Renal cortex interstitium (tissue), 11 donors: ENCODE measurements at regions not wholly inside any gene's neighbourhood (a gene's known extent, or its start where the extent isn't known, plus 50 kb on each side); places are given as distances from the start of the nearest gene placed in this dataset.
"Not testable (repeated sequence)": the region's sequence is repeated elsewhere in the genome, so short reads cannot be mapped to it uniquely, and the experiment has no call there.

Experiments
- DNase-seq, 11 donors: peaks; one replicate each; pipeline ENCODE4 v3.0.0-alpha.2; 2013; ENCODE audit warnings: low read depth in 9 of 11, low spot score in 4 of 11; ENCODE audit errors: extremely low read depth in 1 of 11

DNA sequence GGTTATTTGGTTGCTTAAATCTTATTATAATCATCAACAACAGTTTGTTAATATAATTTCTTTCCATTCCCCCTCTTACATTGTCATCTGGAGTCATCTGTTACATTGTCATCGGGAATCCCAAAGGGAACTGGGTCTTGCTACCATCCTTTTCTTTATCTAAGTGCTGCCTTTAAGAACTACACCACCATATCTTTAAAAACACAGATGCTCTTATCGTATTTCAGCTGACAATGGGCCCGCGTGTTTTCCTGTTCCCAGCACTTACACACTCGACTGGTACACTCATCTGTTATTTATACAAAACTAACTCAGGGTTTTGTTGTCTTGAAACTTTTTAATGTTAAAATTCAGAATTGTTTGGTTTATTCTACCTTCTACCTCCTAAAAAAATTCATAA is 256.2 kb upstream of the MGMT start:
- no peak for DNase-seq

DNA sequence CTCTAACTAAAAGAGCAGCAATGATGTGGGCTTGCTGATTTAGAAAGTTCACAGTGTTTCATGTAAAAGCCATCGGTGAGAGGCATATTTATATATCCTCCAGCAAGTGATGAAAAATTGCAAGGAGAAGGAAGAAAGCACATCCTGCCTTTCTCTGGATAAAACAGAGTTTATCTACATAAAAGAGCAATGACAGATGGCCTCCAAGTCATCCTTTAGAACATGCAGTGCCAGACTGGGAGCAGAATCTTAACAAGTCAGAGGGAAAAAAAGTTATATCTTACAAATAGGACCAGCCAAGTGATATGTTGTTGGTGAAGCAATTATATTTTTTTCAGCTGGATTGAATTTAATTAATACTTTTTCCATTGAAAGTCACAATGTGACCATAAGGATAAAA is 253.8 kb upstream of the MGMT start:
- DNase-seq = no peak

DNA sequence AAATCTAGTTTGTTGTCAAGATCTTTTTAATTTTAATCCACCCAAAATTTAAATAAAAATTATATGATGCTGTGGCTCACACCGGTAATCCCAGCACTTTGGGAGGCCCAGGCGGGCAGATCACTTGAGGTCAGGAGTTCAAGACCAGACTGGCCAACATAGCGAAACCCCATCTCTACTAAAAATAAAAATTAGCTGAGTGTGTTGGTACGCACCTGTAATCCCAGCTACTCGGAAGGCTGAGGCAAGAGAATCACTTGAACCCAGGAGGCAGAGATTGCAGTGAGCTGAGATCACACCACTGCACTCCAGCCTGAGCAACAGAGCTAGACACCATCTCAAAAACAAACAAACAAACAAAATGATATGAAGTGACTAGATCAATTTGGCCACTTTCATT is 253.0 kb upstream of the MGMT start:
- not testable (repeated sequence) for DNase-seq

DNA sequence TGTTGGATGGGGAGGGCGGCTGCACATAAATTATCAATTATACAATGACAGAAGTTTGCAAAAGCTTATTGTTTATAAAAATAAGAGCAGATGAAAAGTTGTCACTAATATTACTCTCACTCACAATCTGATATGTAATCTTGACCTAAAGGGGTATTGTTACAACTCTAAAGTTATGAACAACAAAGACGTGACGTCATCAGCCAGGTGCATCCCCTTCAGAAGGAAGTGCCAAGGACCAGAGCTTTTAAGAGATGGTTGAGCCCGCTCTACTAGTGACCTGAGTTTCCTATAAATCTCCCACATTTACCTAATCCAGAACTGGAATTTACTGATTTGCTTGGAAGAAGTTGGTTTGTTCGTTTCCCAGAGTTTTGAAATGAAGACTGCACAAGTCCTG is 247.7 kb upstream of the MGMT start:
- DNase-seq = no peak

DNA sequence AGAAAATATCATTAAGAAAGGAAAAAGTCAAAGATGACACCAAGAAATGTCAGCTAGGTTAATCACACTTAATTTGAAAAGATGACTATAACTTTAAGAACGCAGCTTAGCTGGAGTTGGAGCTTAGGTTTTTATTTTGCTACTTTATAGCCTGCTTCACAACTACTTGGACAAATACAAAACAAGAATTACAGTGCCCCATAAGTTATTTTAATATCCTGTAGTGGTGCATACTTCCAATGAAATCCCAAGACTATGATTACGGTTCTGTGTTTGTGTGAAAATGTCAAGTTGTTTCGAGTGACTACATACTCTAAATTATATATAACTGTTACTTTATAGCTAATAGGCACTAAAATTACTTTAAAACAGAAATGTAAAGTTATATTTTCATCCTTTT is 244.6 kb upstream of the MGMT start:
- peak; percentile 10 to 39 (median 21) for DNase-seq

DNA sequence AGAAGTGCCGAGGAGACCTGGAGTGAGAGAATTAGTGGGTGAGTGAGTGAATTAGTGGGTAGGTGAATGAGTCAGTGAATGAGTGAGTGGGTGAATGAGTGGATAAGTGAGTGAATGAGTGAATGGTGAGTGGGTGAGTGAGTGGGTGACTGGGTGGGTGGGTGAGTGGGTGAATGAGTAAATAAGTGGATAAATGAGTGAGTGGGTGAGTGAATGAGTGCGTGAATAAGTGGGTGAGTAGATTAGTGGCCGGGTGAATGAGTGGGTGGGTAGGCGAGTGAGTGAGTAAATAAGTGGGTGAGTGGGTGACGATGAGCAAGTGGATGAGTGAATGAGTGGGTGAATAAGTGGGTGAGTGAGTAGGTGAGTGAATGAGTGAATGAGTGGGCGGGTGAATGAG is 243.7 kb upstream of the MGMT start:
- DNase-seq = no peak

DNA sequence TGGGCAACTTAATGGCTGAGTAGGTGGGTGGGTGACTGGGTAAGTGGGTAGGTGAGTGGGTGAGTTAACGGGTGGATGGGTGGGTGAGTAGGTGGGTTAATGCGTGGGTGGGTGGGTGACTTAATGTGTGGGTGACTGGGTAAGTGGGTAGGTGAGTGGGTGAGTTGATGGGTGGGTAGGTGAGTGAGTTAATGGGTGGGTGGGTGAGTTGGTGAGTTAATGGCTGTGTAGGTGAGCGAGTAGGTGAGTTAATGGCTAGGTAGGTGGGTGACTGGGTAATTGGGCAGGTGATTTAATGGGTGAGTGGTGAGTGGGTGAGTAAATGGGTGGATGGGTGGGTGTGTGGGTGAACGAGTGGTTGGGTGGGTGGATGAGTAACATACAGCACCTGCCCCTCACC is 243.0 kb upstream of the MGMT start:
- DNase-seq = no peak

DNA sequence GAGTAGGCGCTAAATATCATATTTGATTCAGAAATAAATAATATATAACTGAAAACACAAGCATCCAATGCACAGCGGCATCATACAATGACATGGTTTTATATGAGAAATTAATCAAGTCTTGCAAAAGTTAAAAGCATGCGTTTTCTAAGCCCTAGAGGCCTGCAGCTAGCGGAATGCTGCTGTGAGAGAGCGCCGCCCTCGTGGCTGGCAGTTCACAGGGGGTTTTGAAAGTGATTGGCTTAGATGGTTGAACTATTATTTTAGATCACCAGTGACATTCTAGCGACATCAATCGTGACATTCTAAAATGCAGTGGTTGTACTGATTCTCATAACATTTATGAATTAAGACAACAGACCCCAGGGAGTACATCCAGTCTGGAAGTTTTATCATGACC is 235.2 kb upstream of the MGMT start:
- no peak for DNase-seq

DNA sequence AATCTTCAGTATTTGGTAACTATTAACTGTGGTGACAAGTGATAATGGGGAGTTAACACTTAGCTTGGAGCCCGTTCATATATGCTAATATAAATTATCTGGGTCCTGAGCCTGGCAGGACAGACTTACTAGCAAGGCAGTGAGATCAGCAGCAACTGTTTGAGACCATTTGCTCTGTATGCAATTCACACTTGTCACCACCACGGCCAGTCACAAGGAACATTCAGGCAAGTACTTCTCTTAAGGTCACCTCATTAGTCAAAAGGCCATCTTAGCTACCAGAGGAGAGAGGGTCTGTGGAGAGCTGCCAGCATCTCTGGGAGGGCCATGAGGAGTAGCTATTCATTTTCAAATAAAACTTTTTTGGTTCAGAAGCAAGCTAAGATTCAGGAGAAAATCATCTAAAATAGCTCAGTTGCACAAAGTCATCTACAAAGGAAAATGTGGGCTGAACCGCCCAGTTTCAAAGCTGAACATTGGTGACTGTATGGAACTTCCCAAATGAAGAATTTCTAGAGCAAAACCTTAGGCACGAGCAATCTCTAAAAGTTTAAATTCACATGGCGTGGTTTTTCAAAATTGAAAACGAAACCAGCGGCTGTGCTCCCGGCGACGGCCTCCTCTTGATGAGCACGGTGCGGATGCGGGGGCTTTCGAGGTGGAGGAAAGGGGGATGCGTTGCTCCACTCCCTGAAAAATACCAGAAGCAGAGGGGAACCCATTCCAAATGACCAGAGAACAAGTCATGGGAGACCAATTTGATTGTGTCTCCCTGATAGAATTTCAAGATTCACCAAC is 233.5 kb upstream of the MGMT start:
- DNase-seq = no peak

DNA sequence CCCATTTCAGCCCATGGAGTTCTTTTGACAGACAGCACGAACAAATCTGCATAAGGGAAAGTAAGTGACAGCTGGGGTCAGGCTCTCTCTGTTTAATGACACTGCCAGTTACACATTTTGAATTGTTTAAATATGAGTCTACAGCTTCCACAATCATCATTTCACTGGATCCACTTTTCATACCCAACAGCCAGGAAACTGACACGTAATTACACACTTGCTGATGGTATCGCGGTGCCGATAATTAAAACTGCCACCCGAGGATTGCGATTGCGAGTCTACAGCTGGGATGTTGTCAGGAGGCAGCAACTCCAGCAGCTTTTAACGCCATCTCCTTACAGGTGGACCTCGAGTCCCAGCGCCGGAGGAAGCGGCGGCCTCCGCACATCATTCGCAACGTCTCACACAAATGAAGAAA is 230.8 kb upstream of the MGMT start:
- DNase-seq = no peak

DNA sequence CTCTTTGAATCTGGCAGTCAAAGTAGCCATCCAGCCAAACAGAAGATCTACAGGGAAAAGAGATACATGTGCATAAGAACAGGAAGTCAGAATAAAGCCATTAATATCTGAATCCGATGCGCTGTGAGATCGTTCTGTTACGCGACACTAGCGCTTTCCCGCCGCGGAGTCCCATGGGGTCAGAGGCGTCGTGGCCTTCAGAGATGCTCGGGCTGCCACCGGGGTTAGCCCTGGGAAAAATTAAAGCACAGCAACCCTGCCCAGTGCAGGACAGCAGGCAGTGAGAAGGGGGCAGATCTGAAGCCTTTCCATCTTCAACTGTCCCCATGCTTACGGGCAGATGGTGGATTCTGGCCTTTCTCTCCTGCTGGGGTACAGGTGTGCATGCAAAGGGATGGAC is 225.6 kb upstream of the MGMT start:
- DNase-seq = no peak

DNA sequence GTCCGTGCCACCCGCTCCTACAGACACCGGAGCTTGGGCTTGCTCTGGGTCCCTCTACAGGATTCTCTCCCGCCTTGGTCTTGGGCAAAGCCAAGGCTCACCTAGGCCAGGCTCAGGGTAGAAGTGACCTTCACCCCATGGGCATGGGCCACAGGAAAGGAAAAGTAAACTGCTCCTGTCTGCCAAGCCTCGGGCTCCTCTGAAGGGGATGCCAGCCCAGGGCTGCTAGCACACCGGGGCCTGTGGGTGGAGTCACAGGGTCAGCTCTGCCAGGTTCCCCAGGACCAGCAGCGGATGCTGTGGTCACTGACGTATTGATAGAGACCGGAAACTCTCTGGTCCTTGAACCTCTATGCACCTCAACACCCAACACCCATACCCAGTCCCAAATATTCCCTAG is 222.7 kb upstream of the MGMT start:
- DNase-seq = no peak

DNA sequence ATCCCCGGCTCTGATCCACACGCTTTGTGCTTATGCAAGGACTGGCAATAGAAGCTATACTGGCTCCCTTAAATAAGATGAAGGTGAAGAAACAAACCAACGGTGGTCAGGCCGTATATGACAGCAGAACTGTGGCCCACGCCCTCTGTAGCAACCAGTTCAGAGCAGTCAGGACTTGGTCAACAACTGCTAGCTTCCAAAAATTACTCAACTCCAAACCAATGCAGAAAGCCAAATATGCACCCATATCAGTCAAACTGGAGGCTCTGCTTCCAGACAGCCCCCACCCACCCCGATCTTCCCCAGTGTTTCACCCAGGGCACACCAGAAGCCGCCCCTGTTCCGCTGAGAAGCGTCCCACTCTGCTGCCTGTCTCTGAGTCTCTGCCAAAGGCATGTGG is 222.3 kb upstream of the MGMT start:
- no peak for DNase-seq

DNA sequence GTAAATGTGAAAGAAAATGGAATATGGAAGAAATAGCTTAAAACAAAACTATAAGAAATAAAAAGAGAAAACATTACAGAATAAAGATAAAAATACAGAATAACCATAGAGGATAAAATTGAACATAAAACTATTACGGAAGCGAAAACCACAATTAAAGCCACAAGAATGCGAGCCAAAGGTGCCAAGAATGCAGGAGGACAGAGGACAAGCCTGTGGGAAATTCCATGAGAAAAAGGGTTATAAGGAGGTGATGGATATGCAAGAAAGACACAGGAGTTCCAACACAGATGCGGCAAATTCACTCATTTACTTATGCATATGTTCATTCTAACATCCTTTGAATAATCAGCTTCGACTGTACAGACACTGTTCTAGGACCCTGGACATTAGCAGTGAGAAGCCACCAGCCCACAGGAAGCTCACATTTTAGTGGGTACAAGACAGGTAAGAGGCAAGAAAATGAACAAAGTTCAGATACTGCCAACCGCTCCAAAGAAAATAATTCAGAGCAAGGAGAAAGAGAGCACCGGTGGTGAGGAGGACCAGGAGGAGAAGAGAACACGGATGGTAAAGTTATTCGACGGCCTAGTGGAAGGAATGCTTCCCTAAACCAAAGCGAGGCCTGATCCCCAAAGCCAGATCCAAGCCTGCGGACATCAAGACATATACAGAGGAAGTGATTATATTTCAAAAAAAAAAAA is 213.7 kb upstream of the MGMT start:
- no peak for DNase-seq

DNA sequence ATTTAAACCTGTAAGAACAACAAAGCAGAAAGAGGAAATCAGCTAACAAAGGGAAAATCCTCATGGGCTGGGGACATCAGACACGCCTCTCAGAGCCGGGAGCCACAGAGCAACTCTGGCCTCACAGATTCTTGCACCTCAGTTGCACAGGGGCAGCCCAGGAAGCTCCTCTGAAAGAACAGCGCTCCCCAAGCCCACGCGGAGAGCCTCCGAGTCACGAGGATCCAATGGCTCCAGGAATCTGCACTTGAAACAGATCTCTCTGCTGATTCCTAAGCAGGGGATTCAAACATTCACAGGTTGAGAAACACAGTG is 213.2 kb upstream of the MGMT start:
- no peak for DNase-seq

DNA sequence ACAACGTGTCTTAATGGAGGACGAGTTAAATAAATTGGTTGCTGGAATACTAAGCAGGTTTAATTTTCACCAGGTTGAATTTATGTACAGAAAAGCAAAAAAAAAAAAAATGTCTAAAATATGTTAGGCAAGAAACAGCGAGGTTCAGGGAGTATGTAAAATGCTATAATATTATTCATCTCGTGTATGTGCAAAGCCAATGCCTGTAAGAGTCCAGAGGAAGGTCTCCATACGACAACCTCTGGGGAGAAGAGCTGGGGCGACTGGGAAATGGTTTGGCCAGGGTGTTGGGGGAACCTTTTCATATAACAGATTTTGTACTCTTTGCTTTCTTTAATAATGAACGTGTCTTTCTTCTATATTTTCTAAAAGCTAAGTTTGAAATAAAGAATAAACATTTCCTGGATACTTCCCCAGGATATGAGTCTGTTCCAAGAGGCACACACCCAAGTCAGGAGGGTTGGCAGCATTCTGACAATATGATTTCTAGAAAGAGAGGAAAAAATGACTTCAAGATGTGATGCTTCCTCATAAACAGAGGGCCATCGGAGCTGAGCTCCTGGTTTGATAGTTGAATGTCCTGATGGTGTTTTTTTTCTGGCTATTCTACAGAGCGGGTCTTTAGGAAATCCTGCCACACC is 208.6 kb upstream of the MGMT start:
- no peak for DNase-seq

DNA sequence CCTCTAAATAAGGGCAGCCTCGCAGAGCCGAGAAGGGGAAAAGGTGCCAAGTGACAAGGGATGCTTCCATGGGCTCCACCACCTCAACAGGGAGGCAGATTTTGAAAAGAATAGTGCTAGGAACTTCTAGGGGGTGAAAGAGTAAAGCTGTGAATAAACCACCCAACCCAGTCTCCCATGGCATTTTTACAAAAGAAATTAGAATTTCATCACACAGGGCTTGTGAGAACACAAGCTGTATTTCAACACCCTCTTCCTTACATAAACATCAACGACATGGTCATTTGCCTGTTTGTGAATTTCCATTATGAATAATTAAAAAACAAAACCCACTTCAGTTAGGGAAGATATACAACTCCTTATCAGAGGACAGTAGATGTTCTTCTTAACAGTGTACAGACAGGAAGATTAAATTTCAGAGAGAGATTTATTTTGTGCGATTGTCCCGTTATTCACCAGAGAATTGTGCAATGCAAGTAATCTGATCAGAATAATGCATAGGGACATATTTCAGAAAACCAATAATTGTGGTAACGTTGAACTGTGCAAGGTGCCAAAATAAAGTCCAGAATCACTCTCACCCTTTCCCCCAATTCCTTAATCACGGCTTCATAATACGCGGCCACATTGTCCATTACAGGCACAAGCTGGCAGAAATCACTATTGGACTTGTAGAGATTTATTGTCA is 207.8 kb upstream of the MGMT start:
- no peak for DNase-seq

DNA sequence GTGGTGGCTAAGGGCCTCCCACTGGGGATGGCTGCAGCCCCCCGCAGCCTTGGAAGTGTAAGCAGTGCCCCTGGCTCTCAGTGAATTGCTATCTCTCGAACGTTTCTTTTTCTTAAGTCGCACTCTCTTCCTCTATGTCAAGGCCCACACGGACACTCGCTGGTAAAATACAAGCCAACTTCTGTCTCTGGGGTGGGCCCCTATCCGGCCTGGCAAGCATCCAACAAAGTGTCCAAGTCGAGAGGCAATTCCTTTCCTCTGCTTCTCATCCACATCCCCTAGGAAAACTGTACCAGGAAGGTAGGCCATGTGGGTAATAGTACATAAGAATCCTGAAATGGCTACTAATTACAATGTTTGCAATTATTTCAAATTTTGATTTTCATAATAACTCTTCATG is 194.9 kb upstream of the MGMT start:
- no peak for DNase-seq

DNA sequence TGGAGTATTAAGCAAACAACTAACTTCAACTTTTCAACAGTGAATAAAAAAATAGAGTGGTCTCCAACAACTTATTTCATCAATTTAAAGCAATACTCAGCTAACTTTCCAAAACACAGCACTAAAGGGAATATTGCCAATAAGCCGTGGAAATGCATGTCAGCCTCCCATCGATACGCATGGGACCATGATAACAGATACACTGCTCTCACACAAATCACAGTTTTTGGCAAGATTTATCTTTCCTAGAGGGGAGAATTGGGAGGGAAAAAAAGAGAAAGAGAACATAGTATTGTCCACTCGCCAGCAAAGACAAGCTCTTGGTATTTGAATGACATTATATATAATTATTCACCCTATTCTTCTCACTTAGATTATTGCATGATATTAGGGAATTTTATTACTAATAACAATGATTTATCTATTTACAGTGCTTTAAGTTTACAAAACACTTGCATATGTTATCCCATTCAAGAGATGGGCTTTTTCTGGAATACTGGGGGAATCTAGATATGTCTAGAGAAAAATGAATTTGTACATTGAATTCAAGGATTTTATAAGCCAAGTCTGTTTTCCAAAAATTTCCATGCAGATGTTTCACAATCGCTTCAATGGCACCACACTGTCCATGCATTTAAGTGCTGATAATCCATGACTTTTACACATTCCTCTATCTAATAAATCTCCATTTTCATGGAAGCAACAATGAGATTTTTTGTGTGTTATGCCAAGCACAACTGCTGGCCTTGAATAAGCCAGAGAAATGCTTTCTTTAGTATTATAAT is 194.0 kb upstream of the MGMT start:
- DNase-seq = no peak
